ENCODE measurements at regions not wholly inside any gene's neighbourhood (a gene's known extent, or its start where the extent isn't known, plus 50 kb on each side); places are given as distances from the start of the nearest gene placed in this dataset.

- DNase-seq (ENCODE audit: low spot score in 2 of 2): no peak
- H3K4me3 ChIP-seq: no peak overlapping the region
- intact Hi-C loops (cut with DNase I): no loop called here
These were observed 138.1 kb downstream of the CD164 start for GRCh38 chr6:109243863-109244825.

GRCh38 chr6:109242925-109243324, 139.3 kb downstream of the CD164 start:
- Histone ChIP-seq H3K27me3 (no peaks in the 10 kb centered on the region), H3K9me3 (no peaks in the 10 kb centered on the region), H3K4me3 (no peak overlapping the region), H3K27ac (no peak overlapping the region), H3K36me3 (no peaks in the 10 kb centered on the region), H3K4me1 (peaks cover 4 to 7% of the 10 kb centered on the region in 2 donors)
- TF ChIP-seq CTCF (IDR thresholded peaks at IDR 0.05): no peak
- DNase-seq (ENCODE audit: low spot score in 2 of 2): no peak
- intact Hi-C loops (cut with DNase I): no loop called here

More at GRCh38 chr6:109243863-109244825, 138.1 kb downstream of the CD164 start:
- H3K36me3 ChIP-seq: no peaks in the 10 kb centered on the region
- no peak overlapping the region for H3K27ac ChIP-seq
- H3K4me1 ChIP-seq: peaks cover 0 to 3% of the 10 kb centered on the region in 2 donors
- H3K9me3 ChIP-seq: no peaks in the 10 kb centered on the region
- TF ChIP-seq CTCF (IDR thresholded peaks at IDR 0.05): no peak
- no peaks in the 10 kb centered on the region for H3K27me3 ChIP-seq

GRCh38 chr6:109242029-109242428, 140.2 kb downstream of the CD164 start:
- H3K4me1 ChIP-seq: peaks cover 4 to 7% of the 10 kb centered on the region in 2 donors
- no peak for DNase-seq (ENCODE audit: low spot score in 2 of 2)
- no peak overlapping the region for H3K4me3 ChIP-seq
- no peaks in the 10 kb centered on the region for H3K36me3 ChIP-seq
- H3K9me3 ChIP-seq: no peaks in the 10 kb centered on the region
- intact Hi-C loops (cut with DNase I): no loop called here
- no peak for TF ChIP-seq CTCF (IDR thresholded peaks at IDR 0.05)
- H3K27me3 ChIP-seq: no peaks in the 10 kb centered on the region
- H3K27ac ChIP-seq: no peak overlapping the region

- no peak overlapping the region for H3K4me3 ChIP-seq
- TF ChIP-seq CTCF (IDR thresholded peaks at IDR 0.05): no peak
These were observed 141.1 kb downstream of the CD164 start for GRCh38 chr6:109241199-109241598.

GRCh38 chr6:109240370-109241084, 141.7 kb downstream of the CD164 start:
- Histone ChIP-seq H3K4me1 (peaks cover 4 to 7% of the 10 kb centered on the region in 2 donors), H3K27ac (peak overlapping the region; percentile 44 to 70), H3K27me3 (no peaks in the 10 kb centered on the region), H3K36me3 (no peaks in the 10 kb centered on the region), H3K4me3 (no peak overlapping the region), H3K9me3 (no peaks in the 10 kb centered on the region)
- DNase-seq (ENCODE audit: low spot score in 2 of 2): no peak
- TF ChIP-seq CTCF (IDR thresholded peaks at IDR 0.05): no peak
- intact Hi-C loops (cut with DNase I): no loop called here

More at GRCh38 chr6:109241199-109241598, 141.1 kb downstream of the CD164 start:
- Histone ChIP-seq H3K27me3 (no peaks in the 10 kb centered on the region), H3K36me3 (no peaks in the 10 kb centered on the region), H3K9me3 (no peaks in the 10 kb centered on the region), H3K4me1 (peaks cover 4 to 7% of the 10 kb centered on the region in 2 donors), H3K27ac (no peak overlapping the region)
- intact Hi-C loops (cut with DNase I): no loop called here
- DNase-seq (ENCODE audit: low spot score in 2 of 2): no peak

Measured in ascending aorta (tissue), 2 donors.